Cardiac fibroblast (primary cell): ENCODE measurements at regions not wholly inside any gene's neighbourhood (a gene's known extent, or its start where the extent isn't known, plus 50 kb on each side); places are given as distances from the start of the nearest gene placed in this dataset.
"Not testable (repeated sequence)": the region's sequence is repeated elsewhere in the genome, so short reads cannot be mapped to it uniquely, and the experiment has no call there.

Source experiments
- DNase-seq, 2 donors: peaks; one replicate each; pipeline versions ENCODE4 v3.0.0 to v3.0.0-alpha.2; 2010; ENCODE audit warnings: low read depth in 2 of 2
- H3K4me3 ChIP-seq, 2 donors: replicated peaks in 1 of 2; 1 replicate in 1 of 2; 2 replicates in 1 of 2; pipeline ENCODE4 v1.5.1; 2011; ENCODE audit warnings: low read depth in 2 of 2, low read length in 2 of 2, mild to moderate bottlenecking in 2 of 2, moderate library complexity in 1 of 2
- CTCF ChIP-seq: IDR thresholded peaks from one replicate; pipeline ENCODE4 v1.5.1; 2011; ENCODE audit warnings: low read depth, mild to moderate bottlenecking, low read length, inconsistent platforms

- H3K4me3 ChIP-seq: no peak overlapping the region
- TF ChIP-seq CTCF: no peak
- DNase-seq: no peak
These were observed 76.9 kb upstream of the EEA1 start for GRCh38 chr12:93005928-93006392.

- no peak for DNase-seq
- no peak for TF ChIP-seq CTCF
These were observed 77.5 kb upstream of the EEA1 start for GRCh38 chr12:93006471-93007208.

GRCh38 chr12:93007544-93007943 lies 78.4 kb upstream of the EEA1 start:
- TF ChIP-seq CTCF: no peak
- H3K4me3 ChIP-seq: no peak overlapping the region
- peak in 1 of 2 donors; percentile 50 for DNase-seq

More at GRCh38 chr12:93006471-93007208, 77.5 kb upstream of the EEA1 start:
- no peak overlapping the region for H3K4me3 ChIP-seq

GRCh38 chr12:93008044-93008778 lies 79.1 kb upstream of the EEA1 start:
- no peak for DNase-seq
- no peak for TF ChIP-seq CTCF
- no peak overlapping the region for H3K4me3 ChIP-seq

- DNase-seq, H3K4me3 ChIP-seq: not testable (repeated sequence)
These were observed 79.8 kb upstream of the EEA1 start for GRCh38 chr12:93008880-93009279.

GRCh38 chr12:93009533-93009932 lies 80.4 kb upstream of the EEA1 start:
- no peak overlapping the region for H3K4me3 ChIP-seq
- TF ChIP-seq CTCF: no peak
- no peak for DNase-seq

- TF ChIP-seq CTCF: no peak
- H3K4me3 ChIP-seq: no peak overlapping the region
- peak in 1 of 2 donors; percentile 22 for DNase-seq
These were observed 81.4 kb upstream of the EEA1 start for GRCh38 chr12:93010461-93010860.
